Activated CD8-positive, alpha-beta memory T cell treated with anti-CD3 and anti-CD28 coated beads, Interleukin-2, amount 50 U/mL, for 4 hours (primary cell): ENCODE measurements at regions not wholly inside any gene's neighbourhood (a gene's known extent, or its start where the extent isn't known, plus 50 kb on each side); places are given as distances from the start of the nearest gene placed in this dataset.
"Not testable (repeated sequence)": the region's sequence is repeated elsewhere in the genome, so short reads cannot be mapped to it uniquely, and the experiment has no call there.

Experiments
- DNase-seq: peaks from one replicate; pipeline ENCODE4 v3.0.0-alpha.2; 2020

DNA sequence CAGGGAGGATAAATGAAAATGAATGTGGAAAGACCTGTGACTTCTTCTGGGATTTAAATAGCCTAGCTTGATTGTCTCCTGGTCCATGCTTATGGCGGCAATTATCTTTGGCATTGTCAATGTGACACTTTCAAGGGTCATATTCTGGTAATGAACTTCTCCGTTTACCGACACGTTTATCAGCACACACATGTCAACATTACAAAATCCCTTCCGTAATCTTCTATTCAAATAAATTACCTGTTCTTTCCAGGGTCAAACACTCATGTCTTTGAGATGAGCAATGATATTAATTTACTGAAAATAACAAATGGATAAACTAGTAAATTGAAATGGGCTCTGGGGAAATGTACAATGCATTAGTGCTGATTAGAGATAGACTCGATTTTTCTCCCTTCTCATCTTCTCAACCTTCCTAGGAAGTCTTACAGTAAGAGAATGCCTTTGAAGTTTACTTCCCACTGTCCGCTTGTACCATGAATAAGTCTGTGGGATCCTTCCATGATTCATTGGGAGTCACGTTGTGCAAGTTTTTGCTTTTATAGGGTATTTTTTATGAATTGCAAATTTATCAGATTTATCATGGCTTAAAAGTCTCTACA, 646.3 kb upstream of the LRATD1 start:
- no peak for DNase-seq

DNA sequence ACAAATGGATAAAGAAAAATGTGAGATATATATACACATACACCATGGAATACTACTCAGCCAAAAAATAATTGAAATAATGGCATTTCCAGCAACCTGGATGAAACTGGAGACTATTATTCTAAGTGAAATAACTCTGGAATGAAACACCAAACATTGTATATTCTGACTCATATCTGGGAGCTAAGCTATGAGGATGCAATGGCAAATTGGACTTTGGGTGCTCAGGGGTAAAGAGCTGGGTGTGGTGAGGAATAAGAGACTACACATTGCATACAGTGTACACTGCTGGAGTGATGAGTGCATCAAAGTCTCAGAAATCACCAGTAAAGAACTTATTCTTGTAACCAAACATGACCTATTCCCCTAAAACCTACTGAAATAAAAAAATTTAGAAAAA, 636.0 kb upstream of the LRATD1 start:
- DNase-seq: no peak

DNA sequence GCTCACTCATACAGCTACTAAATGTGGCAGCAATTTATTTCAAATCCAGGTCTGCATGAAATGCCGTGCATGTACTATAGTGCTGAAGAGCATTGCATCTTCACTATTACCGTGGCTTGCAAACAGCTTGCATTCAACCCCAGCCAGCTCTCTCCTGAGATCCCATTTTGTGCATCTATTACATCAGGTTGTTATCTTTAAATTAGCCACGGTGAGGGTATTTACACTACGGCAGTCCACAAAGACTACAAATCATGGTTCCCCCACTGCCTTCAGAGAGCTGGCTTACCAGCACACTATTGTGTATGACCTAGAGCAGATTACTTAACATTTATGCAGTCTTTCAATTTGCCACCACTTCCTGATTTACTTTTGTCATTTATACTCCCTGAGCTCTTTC, 621.3 kb upstream of the LRATD1 start:
- no peak for DNase-seq

DNA sequence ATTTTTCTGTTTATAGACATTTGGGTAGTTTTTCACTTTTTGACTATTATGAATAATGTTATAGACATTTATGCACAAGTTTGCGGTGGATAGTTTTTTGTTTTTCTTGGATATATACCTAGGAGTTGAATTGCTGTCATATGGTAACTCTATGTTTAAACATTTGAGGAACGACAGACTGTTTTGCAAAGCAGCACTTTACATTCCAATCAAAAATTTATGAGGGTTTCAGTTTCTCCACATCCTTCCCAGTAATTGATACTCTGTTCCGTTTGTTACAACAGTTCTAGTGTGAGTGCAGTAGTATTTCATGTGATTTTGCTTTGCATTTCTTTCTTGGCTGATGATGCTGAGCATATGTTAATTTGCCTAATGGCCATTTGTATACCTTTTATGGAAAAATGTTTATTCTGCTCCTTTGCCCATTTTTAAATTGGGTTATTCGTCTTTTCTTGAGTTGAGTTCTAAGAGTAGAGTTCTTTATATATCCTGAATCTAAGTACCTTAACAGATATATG, 617.3 kb upstream of the LRATD1 start:
- DNase-seq: no peak

GRCh38 chr2:14016289-14016955, 616.1 kb upstream of the LRATD1 start:
- DNase-seq: no peak

DNA sequence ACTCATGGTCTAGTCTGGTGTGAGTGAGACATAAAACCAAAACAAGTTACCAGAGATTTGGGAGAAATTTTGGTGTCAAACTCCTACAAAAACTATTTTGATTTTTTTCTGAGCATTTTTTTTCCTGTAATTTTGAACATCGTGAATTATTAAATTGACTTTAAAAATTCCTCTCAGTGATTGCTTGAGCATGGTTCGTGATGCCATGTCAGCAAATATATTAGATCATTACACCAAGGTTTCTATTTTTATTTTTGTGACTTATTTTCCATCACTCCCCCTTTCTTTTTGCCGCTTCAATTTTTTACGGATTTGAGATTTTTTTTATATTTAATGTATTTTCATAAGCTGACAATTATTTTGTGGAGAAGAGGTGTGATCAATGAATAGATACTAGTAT, 613.9 kb upstream of the LRATD1 start:
- DNase-seq: no peak

GRCh38 chr2:14023558-14023957, 609.0 kb upstream of the LRATD1 start:
- DNase-seq: no peak

DNA sequence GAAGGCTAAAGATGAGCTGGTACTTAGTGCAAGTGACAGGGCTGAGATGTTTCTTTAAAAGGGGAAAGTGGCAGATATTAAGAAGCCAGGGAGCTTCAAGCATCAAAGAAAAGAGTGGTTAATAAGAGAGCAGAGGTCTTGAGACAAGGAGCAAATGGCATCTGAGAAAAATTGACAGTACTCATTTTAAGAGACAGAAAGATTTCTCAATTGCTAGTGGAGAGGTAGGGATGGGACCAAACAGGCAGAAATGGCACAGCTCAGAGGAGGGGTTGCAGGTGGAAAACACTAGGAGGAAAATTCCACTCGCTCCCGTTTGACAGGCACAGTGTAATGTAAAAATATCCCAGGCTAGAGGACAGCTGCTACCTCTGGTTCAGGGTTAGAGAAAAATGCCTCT, 593.4 kb upstream of the LRATD1 start:
- DNase-seq: no peak

DNA sequence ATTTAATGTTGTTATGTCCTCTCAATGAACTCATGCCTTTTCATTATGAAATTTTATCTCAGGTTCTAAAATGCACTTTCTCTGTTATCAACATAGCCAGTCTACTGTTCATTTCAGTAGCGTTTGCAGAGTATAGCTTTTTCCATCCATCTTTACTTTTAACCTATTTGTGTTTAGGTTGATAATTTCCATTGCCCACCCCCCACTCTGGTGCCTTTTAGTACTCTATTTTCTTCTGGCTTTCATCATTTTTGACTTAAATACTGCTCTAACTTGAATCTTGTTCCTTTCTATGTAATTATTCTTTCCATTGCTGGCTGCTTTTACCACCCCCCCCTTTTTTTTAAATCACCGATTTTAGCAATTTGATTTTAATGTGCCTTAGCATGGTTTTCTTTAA, 585.0 kb upstream of the LRATD1 start:
- no peak for DNase-seq

DNA sequence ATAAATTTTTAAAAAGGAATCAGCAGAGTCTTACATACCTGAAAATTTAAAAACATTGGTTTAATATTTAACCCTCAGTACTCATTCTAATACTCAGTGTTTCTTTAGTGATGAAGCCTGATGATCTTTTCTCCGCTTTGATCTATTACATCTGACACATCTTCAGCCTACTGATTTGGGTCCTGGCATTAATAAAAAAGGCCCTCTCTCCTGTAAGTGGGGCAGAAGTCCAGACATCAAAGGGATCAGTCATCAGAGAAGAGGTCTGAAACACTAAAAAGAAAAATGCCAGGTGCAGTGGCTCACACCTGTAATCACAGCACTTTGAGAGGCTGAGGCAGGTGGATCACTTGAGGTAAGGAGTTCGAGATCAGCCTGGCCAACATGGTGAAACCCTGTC, 581.1 kb upstream of the LRATD1 start:
- no peak for DNase-seq

DNA sequence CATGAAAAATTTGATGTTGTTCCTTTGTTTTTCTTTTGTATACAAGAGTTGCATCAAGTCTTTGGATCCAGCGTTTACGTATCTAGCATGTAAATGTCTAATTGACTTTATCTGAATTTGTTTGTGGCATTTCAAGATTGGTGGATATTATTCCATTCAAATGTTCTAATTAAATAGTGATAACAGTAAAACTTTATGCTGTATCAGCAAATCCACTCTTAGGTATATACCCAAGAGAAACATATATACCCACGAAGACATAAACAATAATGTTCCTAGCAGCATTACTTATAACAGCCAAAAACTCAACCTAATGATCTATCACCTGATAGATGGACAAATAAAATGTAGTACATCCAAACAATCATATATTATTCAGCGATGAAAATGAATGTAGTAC, 579.4 kb upstream of the LRATD1 start:
- no peak for DNase-seq

GRCh38 chr2:14064346-14064745, 568.2 kb upstream of the LRATD1 start:
- no peak for DNase-seq

DNA sequence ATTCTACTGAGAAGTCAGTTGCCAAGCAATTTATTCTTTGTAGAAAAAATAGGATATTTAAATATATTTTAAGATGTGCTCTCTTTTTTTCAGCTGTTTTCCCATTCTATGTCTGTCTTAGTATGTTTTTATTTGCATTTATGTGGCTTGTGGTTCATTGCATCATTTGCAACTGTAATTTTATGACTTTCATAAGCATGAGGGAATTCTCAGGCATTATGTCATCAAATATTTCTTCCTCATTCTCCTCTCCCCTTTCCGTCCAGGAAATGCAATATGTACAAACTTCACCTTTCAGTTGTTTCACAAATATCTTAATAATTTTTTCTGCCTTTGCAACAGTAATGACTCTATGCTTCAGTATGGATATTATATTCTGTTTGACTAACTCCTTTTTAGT, 560.2 kb upstream of the LRATD1 start:
- DNase-seq: no peak

DNA sequence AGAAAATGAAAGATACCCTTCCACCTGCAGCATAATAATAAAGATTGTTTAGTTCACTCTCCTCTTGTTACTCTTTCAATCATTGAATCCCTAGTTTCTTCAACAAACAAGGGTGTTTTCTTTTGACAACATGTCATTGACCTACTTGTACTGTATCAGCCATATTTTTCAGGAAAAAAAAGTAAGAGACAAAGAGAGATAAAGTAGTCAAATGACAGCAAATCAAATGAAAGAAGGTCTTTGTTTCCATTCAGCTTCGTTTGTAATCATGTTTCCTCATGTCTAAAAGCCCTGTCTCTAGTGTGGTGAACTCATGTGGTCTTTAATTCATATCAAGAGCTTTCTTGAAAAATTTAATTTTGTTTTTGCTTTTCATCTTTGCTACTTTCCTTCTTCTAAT, 557.8 kb upstream of the LRATD1 start:
- no peak for DNase-seq

DNA sequence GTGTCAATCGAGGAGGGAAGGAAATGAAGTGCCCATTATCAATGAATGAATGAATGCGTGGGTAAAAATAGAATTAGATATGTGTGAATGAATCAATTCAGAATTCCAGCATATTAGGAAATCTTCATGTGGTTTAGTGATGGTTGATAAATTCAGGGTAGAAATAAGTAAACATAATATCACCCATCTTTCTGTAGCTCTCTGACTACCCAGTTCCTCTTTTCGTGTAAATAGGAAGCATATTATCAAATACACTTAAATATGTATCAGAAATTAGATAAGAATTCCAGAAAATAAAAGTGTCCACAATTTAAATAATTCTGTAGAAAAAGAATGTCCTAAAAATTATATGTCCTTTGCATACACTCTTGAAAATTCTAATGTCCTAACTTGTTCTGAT, 552.9 kb upstream of the LRATD1 start:
- no peak for DNase-seq

DNA sequence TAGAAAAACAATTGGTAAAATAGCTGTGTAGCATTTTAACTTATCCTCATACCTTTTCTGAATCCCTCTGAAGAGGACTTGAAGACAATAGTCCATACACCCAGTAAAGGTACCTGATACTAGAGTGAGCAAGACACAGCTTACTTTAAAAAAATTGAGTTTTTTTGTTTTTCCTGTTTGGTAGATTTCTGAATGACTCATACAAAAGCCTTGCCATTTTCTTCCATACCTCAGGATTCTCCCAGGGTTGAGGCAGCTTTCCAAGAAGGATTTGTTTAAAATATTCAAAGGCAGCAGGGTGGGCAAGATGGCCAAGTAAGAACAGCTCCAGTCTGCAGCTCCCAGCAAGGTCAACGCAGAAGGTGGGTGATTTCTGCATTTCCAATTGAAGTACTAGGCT, 551.0 kb upstream of the LRATD1 start:
- no peak for DNase-seq

GRCh38 chr2:14082640-14083039, 549.9 kb upstream of the LRATD1 start:
- DNase-seq: no peak

- no peak for DNase-seq
These were observed 537.9 kb upstream of the LRATD1 start for GRCh38 chr2:14094592-14094991.

- DNase-seq: not testable (repeated sequence)
These were observed 533.4 kb upstream of the LRATD1 start for GRCh38 chr2:14099101-14099500.

DNA sequence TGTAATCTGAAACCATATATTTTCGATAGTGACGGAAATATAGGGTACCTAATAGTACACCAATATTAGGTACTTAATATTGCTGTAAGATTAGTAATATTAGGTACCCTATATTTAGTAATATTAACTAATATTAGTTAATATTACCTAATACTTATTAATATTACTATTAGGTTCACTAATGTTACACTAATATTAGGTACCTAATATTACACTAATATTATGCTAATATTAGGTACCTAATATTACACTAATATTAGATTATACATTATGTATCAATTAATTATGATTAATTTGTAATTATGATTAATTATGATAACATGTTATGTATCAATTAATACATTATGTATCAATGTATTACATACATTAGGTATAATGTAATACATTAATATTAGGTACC, 518.2 kb upstream of the LRATD1 start:
- DNase-seq: no peak

DNA sequence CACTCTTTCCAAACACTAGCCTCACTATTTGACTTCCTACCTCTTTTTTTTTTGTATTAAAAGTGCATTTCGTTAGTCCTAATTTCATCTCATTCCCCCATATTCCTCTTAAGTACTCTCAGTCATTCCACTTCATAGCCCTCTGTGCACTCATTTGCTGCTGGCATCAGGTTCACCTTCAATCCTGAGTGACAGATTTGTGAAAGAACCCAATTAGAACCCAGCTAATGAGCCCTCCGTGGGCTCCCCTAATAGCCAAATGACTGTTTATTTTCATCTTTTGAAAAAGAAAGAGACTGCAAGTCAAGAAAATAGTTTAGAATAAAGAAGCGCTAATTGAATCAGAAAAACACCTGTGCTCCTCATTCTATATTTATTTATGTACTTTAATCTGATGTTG, 512.1 kb upstream of the LRATD1 start:
- no peak for DNase-seq

DNA sequence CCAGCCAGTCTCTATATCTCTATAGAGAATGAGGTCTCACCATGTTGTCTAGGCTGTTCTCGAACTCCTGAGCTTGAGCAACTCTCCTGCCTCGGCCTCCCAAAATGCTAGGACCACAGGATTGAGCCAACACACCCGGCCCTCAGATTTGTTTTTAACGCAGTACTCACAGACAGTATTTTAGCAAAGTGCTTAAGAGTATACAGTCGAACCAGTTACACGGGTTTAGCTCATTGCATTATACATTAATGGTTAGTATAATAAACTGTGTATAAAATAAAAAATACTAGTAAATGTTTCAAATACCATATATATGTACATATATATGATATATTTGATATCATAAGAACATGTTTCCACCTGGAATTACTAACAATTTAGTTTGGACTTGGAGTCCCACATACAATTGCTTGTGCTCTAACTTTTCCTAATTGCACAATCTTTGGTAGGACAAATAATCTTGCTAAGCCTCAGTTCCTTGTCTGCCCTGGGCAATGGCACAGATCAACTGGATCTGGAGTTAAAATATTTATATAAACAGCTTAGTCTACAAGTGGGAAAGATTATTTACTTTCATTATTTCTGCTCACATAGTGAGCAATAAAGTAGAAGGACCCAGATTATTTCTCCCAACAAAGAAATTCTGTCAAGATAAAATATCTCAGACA, 508.9 kb upstream of the LRATD1 start:
- DNase-seq: no peak

GRCh38 chr2:14125624-14126293, 506.8 kb upstream of the LRATD1 start:
- no peak for DNase-seq

DNA sequence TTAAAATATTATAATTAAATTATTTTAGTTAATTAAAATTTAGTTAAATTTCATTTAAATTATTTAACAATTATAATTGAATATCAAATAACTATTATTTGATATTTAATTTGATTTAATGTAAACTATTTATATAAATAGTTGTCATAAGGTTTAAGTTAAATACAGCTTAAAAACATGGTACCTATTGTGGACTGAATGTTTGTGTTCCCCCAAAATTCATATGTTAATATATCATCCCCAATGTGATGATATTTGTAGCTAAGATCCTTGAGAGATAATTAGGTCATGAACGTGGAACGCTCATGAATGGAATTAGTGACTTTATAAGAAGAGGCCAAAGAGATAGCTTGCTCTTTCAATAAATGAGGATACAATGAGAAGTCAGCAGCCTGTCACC, 505.7 kb upstream of the LRATD1 start:
- DNase-seq: no peak
